Hepatic stellate cell (primary cell): ENCODE measurements at regions not wholly inside any gene's neighbourhood (a gene's known extent, or its start where the extent isn't known, plus 50 kb on each side); places are given as distances from the start of the nearest gene placed in this dataset.
"Not testable (repeated sequence)": the region's sequence is repeated elsewhere in the genome, so short reads cannot be mapped to it uniquely, and the experiment has no call there.

ENCODE experiments used
- DNase-seq: peaks from one replicate; pipeline ENCODE4 v3.0.0; 2011; ENCODE audit warnings: low spot score

GRCh38 chr4:107391630-107392028, 328.4 kb downstream of the PAPSS1 start:
- no peak for DNase-seq

GRCh38 chr4:107391009-107391629, 328.9 kb downstream of the PAPSS1 start:
- DNase-seq = no peak

- DNase-seq = no peak
These were observed 330.1 kb downstream of the PAPSS1 start for GRCh38 chr4:107389965-107390364.

- no peak for DNase-seq
These were observed 331.2 kb downstream of the PAPSS1 start for GRCh38 chr4:107388736-107389274.

- DNase-seq = no peak
These were observed 339.1 kb downstream of the PAPSS1 start for GRCh38 chr4:107380836-107381438.

GRCh38 chr4:107380190-107380589, 339.8 kb downstream of the PAPSS1 start:
- DNase-seq = no peak

GRCh38 chr4:107379054-107379869, 340.8 kb downstream of the PAPSS1 start:
- no peak for DNase-seq

GRCh38 chr4:107376293-107376692, 340.2 kb upstream of the DKK2 start:
- no peak for DNase-seq

- DNase-seq = no peak
These were observed 330.8 kb upstream of the DKK2 start for GRCh38 chr4:107366900-107367299.

- no peak for DNase-seq
These were observed 330.1 kb upstream of the DKK2 start for GRCh38 chr4:107366016-107366735.

GRCh38 chr4:107363125-107363524, 327.0 kb upstream of the DKK2 start:
- DNase-seq = no peak

- no peak for DNase-seq
These were observed 323.1 kb upstream of the DKK2 start for GRCh38 chr4:107359208-107359607.

GRCh38 chr4:107354304-107354703, 318.2 kb upstream of the DKK2 start:
- DNase-seq = not testable (repeated sequence)

GRCh38 chr4:107351196-107351595, 315.1 kb upstream of the DKK2 start:
- DNase-seq = no peak

- no peak for DNase-seq
These were observed 313.6 kb upstream of the DKK2 start for GRCh38 chr4:107349732-107350131.

GRCh38 chr4:107349266-107349665, 313.2 kb upstream of the DKK2 start:
- no peak for DNase-seq

- DNase-seq = no peak
These were observed 312.3 kb upstream of the DKK2 start for GRCh38 chr4:107348188-107349050.

- no peak for DNase-seq
These were observed 297.4 kb upstream of the DKK2 start for GRCh38 chr4:107333518-107333917.

- not testable (repeated sequence) for DNase-seq
These were observed 296.5 kb upstream of the DKK2 start for GRCh38 chr4:107332656-107333055.

- no peak for DNase-seq
These were observed 294.8 kb upstream of the DKK2 start for GRCh38 chr4:107330916-107331315.

- no peak for DNase-seq
These were observed 283.3 kb upstream of the DKK2 start for GRCh38 chr4:107319386-107319785.
